Testis (tissue), 2 donors: ENCODE measurements at regions not wholly inside any gene's neighbourhood (a gene's known extent, or its start where the extent isn't known, plus 50 kb on each side); places are given as distances from the start of the nearest gene placed in this dataset.

Experiments used
- DNase-seq: peaks from one replicate; pipeline ENCODE4 v3.0.0-alpha.2; 2019
- H3K27ac ChIP-seq, 2 donors: fragments of 200-600 bp; sonication (generic); one replicate each; pipeline ENCODE4 v1.5.1; 2019
- H3K27me3 ChIP-seq: fragments of 200-600 bp; sonication (generic); one replicate; pipeline ENCODE4 v1.5.1; 2019
- H3K36me3 ChIP-seq: fragments of 200-600 bp; sonication (generic); one replicate; pipeline ENCODE4 v1.5.1; 2017; ENCODE audit warnings: low read depth; ENCODE audit errors: missing control alignments
- H3K4me1 ChIP-seq: fragments of 200-600 bp; sonication (generic); one replicate; pipeline ENCODE4 v1.5.1; 2019
- H3K4me3 ChIP-seq, 2 donors: fragments of 200-600 bp; sonication (generic); one replicate each; pipeline ENCODE4 v1.5.1; 2017 to 2019
- H3K9me3 ChIP-seq: fragments of 200-600 bp; sonication (generic); one replicate; pipeline ENCODE4 v1.5.1; 2017
- CTCF ChIP-seq, 3 experiments: fragments of 450-650 bp in 2 of 3; fragments of 200-600 bp in 1 of 3; sonication (generic) in 1 of 3; IDR thresholded peaks; one replicate each; pipeline ENCODE4 v1.5.1; 2016 to 2019; ENCODE audit warnings: antibody characterized with exemption in 3 of 3, mild to moderate bottlenecking in 2 of 3, moderate library complexity in 1 of 3
- POLR2A ChIP-seq: fragments of 450-650 bp; IDR thresholded peaks from one replicate; pipeline ENCODE4 v1.6.1; 2017; ENCODE audit warnings: antibody characterized with exemption, mild to moderate bottlenecking, moderate library complexity
- WGBS, 2 donors: methylation state at CpG; one replicate each; pipeline ENCODE4 v1.1.5; 2018; 5-methylcytosine and 5-hydroxymethylcytosine counted together
- intact Hi-C: fragments of 100-400 bp; cut with DNase I; formaldehyde crosslinking; loops from one replicate; pipeline ENCODE4 v1.15.1; 2023; ENCODE audit warnings: low total_unique reads

GRCh38 chr12:126874427-126875026 is 1392.4 kb upstream of the TMEM132C start:
- H3K36me3 ChIP-seq = no peaks in the 10 kb centered on the region
- H3K4me3 ChIP-seq = no peak overlapping the region
- intact Hi-C loops = no loop called here
- H3K4me1 ChIP-seq = no peaks in the 10 kb centered on the region
- no peaks in the 10 kb centered on the region for H3K27me3 ChIP-seq
- peak; percentile 77 for DNase-seq
- no peak for TF ChIP-seq POLR2A
- peak; percentile 50 to 79 (median 66) for TF ChIP-seq CTCF (IDR thresholded peaks at IDR 0.05)
- WGBS, 2 donors = 28 to 30% methylated on average over 8 of the region's 8 CpGs
- H3K9me3 ChIP-seq = no peaks in the 10 kb centered on the region
- H3K27ac ChIP-seq = no peak overlapping the region

GRCh38 chr12:126879842-126880241 is 1387.1 kb upstream of the TMEM132C start:
- no peaks in the 10 kb centered on the region for H3K27me3 ChIP-seq
- TF ChIP-seq POLR2A (no peak), CTCF (IDR thresholded peaks at IDR 0.05) (no peak)
- no peak overlapping the region for H3K4me3 ChIP-seq
- intact Hi-C loops = no loop called here
- H3K9me3 ChIP-seq = no peaks in the 10 kb centered on the region
- H3K4me1 ChIP-seq = no peaks in the 10 kb centered on the region
- no peak for DNase-seq
- 60 to 67% methylated on average over 2 of the region's 2 CpGs for WGBS, 2 donors
- H3K36me3 ChIP-seq = no peaks in the 10 kb centered on the region
- H3K27ac ChIP-seq = no peak overlapping the region

GRCh38 chr12:126883697-126884096 is 1383.3 kb upstream of the TMEM132C start:
- WGBS, 2 donors = 16 to 33% methylated on average over 4 of the region's 4 CpGs
- DNase-seq = no peak
- intact Hi-C loops = no loop called here
- no peaks in the 10 kb centered on the region for H3K36me3 ChIP-seq
- H3K9me3 ChIP-seq = no peaks in the 10 kb centered on the region
- no peak for TF ChIP-seq POLR2A
- TF ChIP-seq CTCF (IDR thresholded peaks at IDR 0.05) = no peak
- H3K27me3 ChIP-seq = no peaks in the 10 kb centered on the region
- H3K4me1 ChIP-seq = no peaks in the 10 kb centered on the region
- no peak overlapping the region for H3K4me3 ChIP-seq
- H3K27ac ChIP-seq = no peak overlapping the region

GRCh38 chr12:126889501-126889900 is 1377.5 kb upstream of the TMEM132C start:
- H3K27me3 ChIP-seq = peaks cover 3% of the 10 kb centered on the region
- no peaks in the 10 kb centered on the region for H3K36me3 ChIP-seq
- DNase-seq = no peak
- H3K27ac ChIP-seq = no peak overlapping the region
- TF ChIP-seq CTCF (IDR thresholded peaks at IDR 0.05) = no peak
- no peak for TF ChIP-seq POLR2A
- intact Hi-C loops = no loop called here
- H3K4me3 ChIP-seq = no peak overlapping the region
- H3K9me3 ChIP-seq = no peaks in the 10 kb centered on the region
- no peaks in the 10 kb centered on the region for H3K4me1 ChIP-seq
- WGBS, 2 donors = 67 to 86% methylated on average over 4 of the region's 4 CpGs

- no peak overlapping the region for H3K27ac ChIP-seq
- WGBS, 2 donors = 87 to 92% methylated on average over 2 of the region's 2 CpGs
- intact Hi-C loops = no loop called here
- TF ChIP-seq CTCF (IDR thresholded peaks at IDR 0.05) (no peak), POLR2A (no peak)
- peaks cover 3% of the 10 kb centered on the region for H3K27me3 ChIP-seq
- no peaks in the 10 kb centered on the region for H3K36me3 ChIP-seq
- H3K9me3 ChIP-seq = no peaks in the 10 kb centered on the region
- H3K4me1 ChIP-seq = no peaks in the 10 kb centered on the region
- DNase-seq = no peak
- H3K4me3 ChIP-seq = no peak overlapping the region
Observed at GRCh38 chr12:126890097-126890496, 1376.9 kb upstream of the TMEM132C start.
